Upper lobe of left lung (tissue), 6 donors: ENCODE measurements at regions not wholly inside any gene's neighbourhood (a gene's known extent, or its start where the extent isn't known, plus 50 kb on each side); places are given as distances from the start of the nearest gene placed in this dataset.

Source experiments
- ATAC-seq, 2 donors: fragments of 200-7000 bp; cut with Tn5 transposase; one replicate each; pipeline ENCODE4 v1.9.1; 2022; ENCODE audit warnings: mild to moderate bottlenecking in 2 of 2, moderate library complexity in 2 of 2; ENCODE audit not compliant: low FRiP score in 2 of 2
- DNase-seq, 2 donors: peaks; one replicate each; pipeline ENCODE4 v3.0.0-alpha.2; 2019 to 2020
- H3K27ac ChIP-seq, 4 donors: fragments of 200-600 bp; sonication (generic); one replicate each; pipeline ENCODE4 v1.5.1; 2016 to 2019
- H3K27me3 ChIP-seq, 4 donors: fragments of 200-600 bp; sonication (generic); one replicate each; pipeline ENCODE4 v1.5.1; 2017 to 2019
- H3K36me3 ChIP-seq, 4 donors: fragments of 200-600 bp; sonication (generic); one replicate each; pipeline ENCODE4 v1.5.1; 2016 to 2019
- H3K4me1 ChIP-seq, 4 donors: fragments of 200-600 bp; sonication (generic); one replicate each; pipeline ENCODE4 v1.5.1; 2018 to 2019
- H3K4me3 ChIP-seq, 4 donors: fragments of 200-600 bp; sonication (generic); one replicate each; pipeline ENCODE4 v1.5.1; 2017 to 2019; ENCODE audit warnings: mild to moderate bottlenecking in 2 of 4, moderate library complexity in 1 of 4
- H3K9me3 ChIP-seq, 4 donors: fragments of 200-600 bp; sonication (generic); one replicate each; pipeline ENCODE4 v1.5.1; 2018 to 2019
- EP300 ChIP-seq, 4 donors: sonication (generic); formaldehyde crosslinking; IDR thresholded peaks; one replicate each; pipeline ENCODE4 v1.5.1; 2017; ENCODE audit warnings: antibody characterized with exemption in 4 of 4, control low read depth in 2 of 4
- POLR2A ChIP-seq, 4 donors: fragments of 450-650 bp; IDR thresholded peaks; one replicate each; pipeline ENCODE4 v1.5.1; 2016 to 2017; ENCODE audit warnings: antibody characterized with exemption in 4 of 4, mild to moderate bottlenecking in 2 of 4
- POLR2AphosphoS5 ChIP-seq, 2 donors: sonication (generic); formaldehyde crosslinking; IDR thresholded peaks; one replicate each; pipeline ENCODE4 v1.5.1; 2017; ENCODE audit warnings: antibody characterized with exemption in 2 of 2
- whole genome bisulfite sequencing, 2 donors: methylation state at CpG; one replicate each; pipeline ENCODE4 v1.1.5; 2017 to 2018; 5-methylcytosine and 5-hydroxymethylcytosine counted together
- TF ChIP-seq, protein P1 (sequence below), 6 experiments: fragments of 450-650 bp in 4 of 6; fragments of 200-600 bp in 2 of 6; sonication (generic) in 2 of 6; IDR thresholded peaks; one replicate each; pipeline ENCODE4 v1.5.1; 2016 to 2019; ENCODE audit warnings: antibody characterized with exemption in 6 of 6
- donor health status: DM: no; HTN: no; CAD: no; lungs with moderate emphysema.
- donor health status: DM: no; HTN: yes; CAD: no; lungs with severe emphysema.

DNA sequence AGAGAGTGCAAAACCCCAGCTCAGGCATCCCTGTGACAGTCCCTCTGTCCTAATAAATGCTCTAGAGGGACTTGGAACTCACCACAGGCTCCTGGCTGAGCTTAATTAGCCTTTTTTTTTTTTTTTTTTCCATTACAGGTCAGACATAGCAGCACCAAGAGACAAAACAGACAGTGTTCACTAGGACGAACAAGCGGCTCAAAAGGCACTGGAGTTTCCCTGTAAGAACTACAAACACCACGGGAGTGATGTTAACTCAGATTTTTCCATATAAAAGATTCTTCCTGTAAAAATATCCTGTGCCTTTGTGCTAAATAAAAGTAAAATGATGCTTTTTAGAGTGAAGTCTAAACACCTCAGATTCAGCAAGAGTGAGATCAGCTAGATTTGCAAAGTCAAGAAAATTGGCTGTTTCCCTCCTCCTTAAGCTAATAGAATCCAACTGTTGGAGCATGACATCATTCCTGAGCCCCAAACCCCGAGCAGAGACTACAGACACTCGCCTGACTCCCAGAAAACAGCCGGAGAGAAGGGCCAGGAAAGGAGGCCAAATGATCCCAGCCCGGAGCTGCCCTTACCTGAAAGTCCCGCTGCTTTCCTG lies 101.0 kb upstream of the AKIP1 start:
- TF ChIP-seq POLR2A (IDR thresholded peaks at IDR 0.05), result no peak
- TF ChIP-seq POLR2AphosphoS5 (IDR thresholded peaks at IDR 0.05), result no peak
- TF ChIP-seq, protein P1, sequence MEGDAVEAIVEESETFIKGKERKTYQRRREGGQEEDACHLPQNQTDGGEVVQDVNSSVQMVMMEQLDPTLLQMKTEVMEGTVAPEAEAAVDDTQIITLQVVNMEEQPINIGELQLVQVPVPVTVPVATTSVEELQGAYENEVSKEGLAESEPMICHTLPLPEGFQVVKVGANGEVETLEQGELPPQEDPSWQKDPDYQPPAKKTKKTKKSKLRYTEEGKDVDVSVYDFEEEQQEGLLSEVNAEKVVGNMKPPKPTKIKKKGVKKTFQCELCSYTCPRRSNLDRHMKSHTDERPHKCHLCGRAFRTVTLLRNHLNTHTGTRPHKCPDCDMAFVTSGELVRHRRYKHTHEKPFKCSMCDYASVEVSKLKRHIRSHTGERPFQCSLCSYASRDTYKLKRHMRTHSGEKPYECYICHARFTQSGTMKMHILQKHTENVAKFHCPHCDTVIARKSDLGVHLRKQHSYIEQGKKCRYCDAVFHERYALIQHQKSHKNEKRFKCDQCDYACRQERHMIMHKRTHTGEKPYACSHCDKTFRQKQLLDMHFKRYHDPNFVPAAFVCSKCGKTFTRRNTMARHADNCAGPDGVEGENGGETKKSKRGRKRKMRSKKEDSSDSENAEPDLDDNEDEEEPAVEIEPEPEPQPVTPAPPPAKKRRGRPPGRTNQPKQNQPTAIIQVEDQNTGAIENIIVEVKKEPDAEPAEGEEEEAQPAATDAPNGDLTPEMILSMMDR (IDR thresholded peaks at IDR 0.05), result no peak
- TF ChIP-seq EP300 (IDR thresholded peaks at IDR 0.05), result no peak
- Histone ChIP-seq H3K27me3 (no peaks in the 10 kb centered on the region), H3K4me1 (peaks cover 64 to 87% (median 85%) of the 10 kb centered on the region in 4 donors), H3K4me3 (peak overlapping the region; percentile 13 to 62 (median 48)), H3K36me3 (no peaks in the 10 kb centered on the region), H3K27ac (peak overlapping the region; percentile 80 to 90 (median 82)), H3K9me3 (no peaks in the 10 kb centered on the region)
- WGBS, 2 donors, result 45 to 50% methylated on average over 8 of the region's 8 CpGs
- ATAC-seq (peak in 1 of 2 donors; percentile 25), DNase-seq (no peak)

DNA sequence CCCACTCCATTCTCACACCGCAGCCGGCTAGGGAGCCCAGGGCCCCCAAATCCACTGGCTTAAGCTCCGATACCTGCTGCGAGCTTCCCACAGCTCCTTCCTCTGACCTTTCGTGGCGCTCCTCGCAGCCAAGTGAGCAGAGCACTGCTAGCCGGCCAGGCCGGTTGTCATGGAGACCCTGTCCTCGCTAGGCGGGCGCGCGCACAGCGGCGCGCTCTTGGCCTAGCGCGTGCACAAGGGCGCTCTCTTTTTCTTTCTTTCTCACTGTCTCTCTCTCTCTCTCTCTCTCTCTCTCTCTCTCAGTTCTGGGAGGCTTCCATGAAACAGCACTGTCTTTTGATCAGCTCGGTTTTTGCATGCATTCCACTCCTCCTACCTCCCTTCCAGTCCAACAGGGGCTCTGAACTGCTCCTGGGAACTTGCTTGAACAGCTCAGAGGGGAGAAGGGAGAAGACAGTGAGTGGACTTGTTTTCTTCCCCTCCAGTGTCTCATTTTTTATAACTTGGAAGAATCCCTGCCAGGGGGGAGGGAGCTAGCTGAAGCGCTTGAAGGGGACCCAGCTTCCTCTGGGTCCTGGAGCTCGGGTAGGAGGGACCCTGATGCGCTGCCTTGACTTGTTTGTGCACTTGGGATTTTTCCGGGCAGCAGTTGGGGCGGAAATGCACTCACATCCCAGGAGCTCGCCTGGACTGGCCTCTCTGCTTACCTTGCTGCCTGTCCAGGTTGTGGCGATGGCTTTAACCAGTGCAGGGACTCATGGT lies 100.3 kb upstream of the AKIP1 start:
- TF ChIP-seq POLR2A (IDR thresholded peaks at IDR 0.05), result peak in 3 of 4 donors; percentile 33 to 81 (median 76)
- TF ChIP-seq, protein P1 (IDR thresholded peaks at IDR 0.05), result no peak
- peak; percentile 71 to 72 for TF ChIP-seq POLR2AphosphoS5 (IDR thresholded peaks at IDR 0.05)
- 35 to 39% methylated on average over 28 of the region's 28 CpGs for WGBS, 2 donors
- peak; percentile 88 to 94 for DNase-seq
- Histone ChIP-seq H3K9me3 (no peaks in the 10 kb centered on the region), H3K27ac (peak overlapping the region; percentile 80 to 90 (median 82)), H3K36me3 (no peaks in the 10 kb centered on the region), H3K4me3 (peak overlapping the region; percentile 13 to 62 (median 48)), H3K27me3 (no peaks in the 10 kb centered on the region), H3K4me1 (peaks cover 61 to 83% (median 81%) of the 10 kb centered on the region in 4 donors)
- ATAC-seq, result peak; percentile 80 to 85

DNA sequence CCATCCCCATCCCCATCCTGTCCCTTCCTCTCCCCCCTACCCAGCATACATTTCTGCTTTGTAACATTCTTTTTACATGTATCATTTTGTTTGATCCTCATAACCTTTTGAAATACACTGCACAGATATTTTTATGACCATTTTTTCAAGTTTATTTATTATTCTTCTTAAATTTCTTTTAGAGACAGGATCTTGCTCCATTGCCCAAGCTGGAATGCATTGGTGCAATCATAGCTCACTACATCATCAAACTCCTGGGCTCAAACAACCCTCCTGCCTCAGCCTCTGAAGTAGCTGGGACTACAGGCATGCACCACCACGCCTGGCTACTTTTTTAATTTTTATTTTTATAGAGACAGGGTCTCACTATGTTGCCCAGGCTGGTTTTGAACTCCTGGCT lies 99.4 kb upstream of the AKIP1 start:
- H3K27me3 ChIP-seq, result no peaks in the 10 kb centered on the region
- ATAC-seq (no peak), DNase-seq (no peak)
- no peak overlapping the region for H3K4me3 ChIP-seq
- H3K36me3 ChIP-seq, result no peaks in the 10 kb centered on the region
- H3K4me1 ChIP-seq, result peaks cover 61 to 78% (median 76%) of the 10 kb centered on the region in 4 donors
- WGBS, 2 donors, result 82 to 94% methylated on average over 1 of the region's 1 CpG
- peak overlapping the region; percentile 80 to 90 (median 82) for H3K27ac ChIP-seq
- H3K9me3 ChIP-seq, result no peaks in the 10 kb centered on the region
- TF ChIP-seq EP300 (IDR thresholded peaks at IDR 0.05), result no peak
- TF ChIP-seq, protein P1 (IDR thresholded peaks at IDR 0.05), result no peak
- no peak for TF ChIP-seq POLR2A (IDR thresholded peaks at IDR 0.05)
- no peak for TF ChIP-seq POLR2AphosphoS5 (IDR thresholded peaks at IDR 0.05)

DNA sequence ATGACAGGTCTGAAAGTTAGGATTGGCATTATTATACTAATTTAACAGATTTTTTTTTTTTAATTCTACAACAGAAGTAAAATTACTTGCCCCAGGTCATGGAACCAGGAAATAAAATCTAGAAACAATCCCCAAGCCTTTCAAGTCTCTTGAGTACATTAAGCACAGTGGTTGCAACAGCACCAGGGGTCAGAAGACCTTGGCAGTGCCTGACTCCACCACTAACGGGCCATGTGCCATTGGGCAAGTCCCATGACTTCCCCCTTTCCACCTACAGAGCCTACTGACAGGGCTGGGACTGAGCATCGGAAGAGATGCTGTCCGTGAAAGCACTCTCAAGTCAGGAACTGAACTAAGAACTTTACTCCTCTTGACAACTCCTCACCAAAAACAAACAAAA lies 98.6 kb upstream of the AKIP1 start:
- no peaks in the 10 kb centered on the region for H3K27me3 ChIP-seq
- H3K36me3 ChIP-seq, result no peaks in the 10 kb centered on the region
- H3K4me1 ChIP-seq, result peaks cover 52 to 71% (median 68%) of the 10 kb centered on the region in 4 donors
- peak in 1 of 2 donors; percentile 95 for DNase-seq
- WGBS, 2 donors, result 41 to 55% methylated on average over 3 of the region's 3 CpGs
- peak in 1 of 2 donors; percentile 49 for ATAC-seq
- no peak overlapping the region for H3K4me3 ChIP-seq
- H3K9me3 ChIP-seq, result no peaks in the 10 kb centered on the region
- TF ChIP-seq, protein P1 (IDR thresholded peaks at IDR 0.05), result peak in 2 of 6 experiments; percentile 19 to 20
- TF ChIP-seq POLR2AphosphoS5 (IDR thresholded peaks at IDR 0.05) (peak; percentile 53 to 59), EP300 (IDR thresholded peaks at IDR 0.05) (peak in 1 of 4 donors; percentile 87), POLR2A (IDR thresholded peaks at IDR 0.05) (no peak)
- H3K27ac ChIP-seq, result peak overlapping the region; percentile 69 to 83 (median 80)
